ENCODE measurements at regions not wholly inside any gene's neighbourhood (a gene's known extent, or its start where the extent isn't known, plus 50 kb on each side); places are given as distances from the start of the nearest gene placed in this dataset.

GRCh38 chr1:58075188-58075578 is 471.3 kb downstream of the OMA1 start:
- no peak overlapping the region for H3K9ac ChIP-seq (ENCODE audit: low read depth in 1 of 2, low read length in 2 of 2)
- H3K27ac ChIP-seq (ENCODE audit: low read depth in 1 of 2, low read length in 2 of 2): no peak overlapping the region
- 9% methylated on average over 1 of the region's 1 CpG for WGBS
- DNase-seq (ENCODE audit: low spot score): no peak
- no peak overlapping the region for H3K4me3 ChIP-seq (ENCODE audit: low read depth in 1 of 3, low read length in 3 of 3)
- no peaks in the 10 kb centered on the region for H3K36me3 ChIP-seq (ENCODE audit: control insufficient read depth in 4 of 4, insufficient read depth in 3 of 4, low read depth in 1 of 4, low read length in 3 of 4)
- peaks cover 0 to 3% (median 0%) of the 10 kb centered on the region in 4 donors for H3K4me1 ChIP-seq (ENCODE audit: control insufficient read depth in 4 of 4, insufficient read depth in 4 of 4, low read length in 3 of 4)
- TF ChIP-seq FOXA2 (IDR thresholded peaks at IDR 0.05) (peak; percentile 18), ZBTB33 (IDR thresholded peaks at IDR 0.05) (no peak), NR2F2 (IDR thresholded peaks at IDR 0.05) (no peak), YY1 (IDR thresholded peaks at IDR 0.05) (peak; percentile 2), TAF1 (conservative IDR thresholded peaks at IDR 0.05) (no peak), HNF4A (conservative IDR thresholded peaks at IDR 0.05) (no peak), HNF4G (IDR thresholded peaks at IDR 0.05) (no peak), EGR1 (IDR thresholded peaks at IDR 0.05; ENCODE audit: low read depth in 2 of 2) (no peak), CTCF (IDR thresholded peaks at IDR 0.05; ENCODE audit: low read depth, low read length, missing input control) (no peak), JUND (IDR thresholded peaks at IDR 0.05) (no peak)
- TF ChIP-seq, protein P1, sequence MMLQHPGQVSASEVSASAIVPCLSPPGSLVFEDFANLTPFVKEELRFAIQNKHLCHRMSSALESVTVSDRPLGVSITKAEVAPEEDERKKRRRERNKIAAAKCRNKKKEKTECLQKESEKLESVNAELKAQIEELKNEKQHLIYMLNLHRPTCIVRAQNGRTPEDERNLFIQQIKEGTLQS (IDR thresholded peaks at IDR 0.05): no peak
- TF ChIP-seq, protein P2, sequence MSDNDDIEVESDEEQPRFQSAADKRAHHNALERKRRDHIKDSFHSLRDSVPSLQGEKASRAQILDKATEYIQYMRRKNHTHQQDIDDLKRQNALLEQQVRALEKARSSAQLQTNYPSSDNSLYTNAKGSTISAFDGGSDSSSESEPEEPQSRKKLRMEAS (IDR thresholded peaks at IDR 0.05): no peak
- H3K9me3 ChIP-seq (ENCODE audit: control insufficient read depth in 4 of 4, low read length in 3 of 4): no peaks in the 10 kb centered on the region
- H3K27me3 ChIP-seq (ENCODE audit: control insufficient read depth in 4 of 4, insufficient read depth in 4 of 4, low read length in 3 of 4): no peaks in the 10 kb centered on the region

DNA sequence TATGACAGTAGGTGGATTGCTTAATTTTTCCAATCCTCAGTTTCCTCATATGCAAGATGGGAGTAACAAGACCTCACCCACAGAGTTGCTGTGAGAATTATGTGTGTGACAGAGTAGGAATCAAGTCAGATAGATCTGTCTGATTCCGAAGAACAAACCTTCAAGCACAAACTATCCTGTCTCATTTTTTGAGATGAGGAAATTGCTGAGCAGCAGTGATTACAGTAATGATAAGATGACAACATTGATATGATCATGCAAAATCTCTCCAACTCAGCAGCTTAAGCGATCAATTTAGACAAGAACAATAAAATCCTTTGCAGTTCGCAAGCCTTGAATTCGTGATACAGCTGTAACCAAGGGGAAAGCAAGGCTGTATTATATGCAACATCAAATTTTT is 474.1 kb downstream of the OMA1 start:
- Histone ChIP-seq H3K9ac (ENCODE audit: low read depth in 1 of 2, low read length in 2 of 2) (no peak overlapping the region), H3K4me3 (ENCODE audit: low read depth in 1 of 3, low read length in 3 of 3) (no peak overlapping the region), H3K27ac (ENCODE audit: low read depth in 1 of 2, low read length in 2 of 2) (no peak overlapping the region), H3K4me1 (ENCODE audit: control insufficient read depth in 4 of 4, insufficient read depth in 4 of 4, low read length in 3 of 4) (peaks cover 0 to 3% (median 0%) of the 10 kb centered on the region in 4 donors), H3K36me3 (ENCODE audit: control insufficient read depth in 4 of 4, insufficient read depth in 3 of 4, low read depth in 1 of 4, low read length in 3 of 4) (no peaks in the 10 kb centered on the region), H3K9me3 (ENCODE audit: control insufficient read depth in 4 of 4, low read length in 3 of 4) (no peaks in the 10 kb centered on the region), H3K27me3 (ENCODE audit: control insufficient read depth in 4 of 4, insufficient read depth in 4 of 4, low read length in 3 of 4) (no peaks in the 10 kb centered on the region)
- DNase-seq (ENCODE audit: low spot score): no peak
- no peak for TF ChIP-seq JUND (IDR thresholded peaks at IDR 0.05)
- WGBS: 90% methylated on average over 4 of the region's 4 CpGs

GRCh38 chr1:58067082-58067481 is 479.4 kb downstream of the OMA1 start:
- Histone ChIP-seq H3K27ac (ENCODE audit: low read depth in 1 of 2, low read length in 2 of 2) (no peak overlapping the region), H3K9ac (ENCODE audit: low read depth in 1 of 2, low read length in 2 of 2) (no peak overlapping the region), H3K4me1 (ENCODE audit: control insufficient read depth in 4 of 4, insufficient read depth in 4 of 4, low read length in 3 of 4) (no peaks in the 10 kb centered on the region), H3K36me3 (ENCODE audit: control insufficient read depth in 4 of 4, insufficient read depth in 3 of 4, low read depth in 1 of 4, low read length in 3 of 4) (no peaks in the 10 kb centered on the region), H3K9me3 (ENCODE audit: control insufficient read depth in 4 of 4, low read length in 3 of 4) (no peaks in the 10 kb centered on the region), H3K27me3 (ENCODE audit: control insufficient read depth in 4 of 4, insufficient read depth in 4 of 4, low read length in 3 of 4) (no peaks in the 10 kb centered on the region), H3K4me3 (ENCODE audit: low read depth in 1 of 3, low read length in 3 of 3) (no peak overlapping the region)
- WGBS: 77% methylated on average over 4 of the region's 4 CpGs
- DNase-seq (ENCODE audit: low spot score): no peak
- TF ChIP-seq GABPA (IDR thresholded peaks at IDR 0.05 in 1 of 2, conservative IDR thresholded peaks at IDR 0.05 in 1 of 2) (no peak), RXRA (IDR thresholded peaks at IDR 0.05) (no peak), ZBTB33 (IDR thresholded peaks at IDR 0.05) (no peak), FOXA1 (IDR thresholded peaks at IDR 0.05) (no peak), FOXA2 (IDR thresholded peaks at IDR 0.05) (no peak), CTCF (IDR thresholded peaks at IDR 0.05; ENCODE audit: low read depth, low read length, missing input control) (no peak), NR2F2 (IDR thresholded peaks at IDR 0.05) (no peak), HNF4G (IDR thresholded peaks at IDR 0.05) (no peak), SP1 (IDR thresholded peaks at IDR 0.05) (no peak)
- TF ChIP-seq, protein P2 (IDR thresholded peaks at IDR 0.05): no peak

Data from liver (tissue), 8 donors.